NT2/D1 (cell line): ENCODE measurements at regions not wholly inside any gene's neighbourhood (a gene's known extent, or its start where the extent isn't known, plus 50 kb on each side); places are given as distances from the start of the nearest gene placed in this dataset.
"Not testable (repeated sequence)": the region's sequence is repeated elsewhere in the genome, so short reads cannot be mapped to it uniquely, and the experiment has no call there.

Experiments used
- DNase-seq: peaks from one replicate; pipeline ENCODE4 v3.0.0-alpha.2; 2011; ENCODE audit warnings: low read depth, low spot score
- H3K27me3 ChIP-seq: 2 replicates; pipeline ENCODE4 v1.6.0; 2011; ENCODE audit warnings: mild to moderate bottlenecking; ENCODE audit not compliant: insufficient read length, insufficient read depth
- H3K36me3 ChIP-seq: 2 replicates; pipeline ENCODE4 v1.6.1; 2011; ENCODE audit warnings: mild to moderate bottlenecking, low read length, mixed read lengths; ENCODE audit not compliant: insufficient read depth, insufficient read length
- H3K4me1 ChIP-seq: 2 replicates; pipeline ENCODE4 v1.5.1; 2011; ENCODE audit not compliant: insufficient read depth, insufficient read length
- H3K4me3 ChIP-seq: 2 replicates; pipeline ENCODE4 v1.5.1; 2011; ENCODE audit warnings: low read depth; ENCODE audit not compliant: insufficient read length
- H3K9ac ChIP-seq: 2 replicates; pipeline ENCODE4 v1.6.0; 2011; ENCODE audit warnings: low read depth; ENCODE audit not compliant: insufficient read length
- H3K9me3 ChIP-seq: 2 replicates; pipeline ENCODE4 v1.5.1; 2011; ENCODE audit warnings: mild to moderate bottlenecking, low read length; ENCODE audit not compliant: insufficient read depth
- SUZ12 ChIP-seq: IDR thresholded peaks from 2 replicates; pipeline ENCODE4 v1.6.1; 2011; ENCODE audit not compliant: insufficient read length, insufficient read depth; ENCODE audit errors: extremely low read depth
- YY1 ChIP-seq: IDR thresholded peaks from 2 replicates; pipeline ENCODE4 v1.6.1; 2011; ENCODE audit not compliant: insufficient read length, insufficient read depth
- ZNF274 ChIP-seq: IDR thresholded peaks from 2 replicates; pipeline ENCODE4 v1.6.1; 2011; ENCODE audit warnings: mild to moderate bottlenecking, low read depth, low read length

DNA sequence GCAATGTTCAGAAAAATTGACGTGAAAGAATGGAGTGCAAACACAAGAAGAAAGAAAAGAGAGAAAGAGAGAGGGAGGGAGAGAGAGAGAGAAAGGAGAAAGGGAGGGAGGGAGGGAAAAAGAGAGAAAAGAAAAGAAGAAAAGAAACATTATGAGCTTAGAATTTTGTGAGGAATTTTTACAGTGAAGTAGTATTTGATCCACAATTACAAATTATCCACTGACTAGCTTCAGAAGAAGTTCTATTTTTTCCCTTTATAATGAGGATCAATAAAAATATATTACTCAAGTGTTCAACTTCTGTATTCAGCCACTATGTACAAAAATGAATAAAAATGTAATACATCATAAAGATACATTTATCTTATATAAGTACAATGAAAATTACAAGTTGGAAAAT, 494.5 kb upstream of the CA10 start:
- no peak for DNase-seq
- no peaks in the 10 kb centered on the region for H3K4me1 ChIP-seq
- H3K9ac ChIP-seq = no peak overlapping the region
- H3K36me3 ChIP-seq = no peaks in the 10 kb centered on the region
- no peaks in the 10 kb centered on the region for H3K27me3 ChIP-seq
- no peak overlapping the region for H3K4me3 ChIP-seq
- TF ChIP-seq SUZ12 = no peak
- TF ChIP-seq YY1 = no peak
- no peak for TF ChIP-seq ZNF274
- no peaks in the 10 kb centered on the region for H3K9me3 ChIP-seq

DNA sequence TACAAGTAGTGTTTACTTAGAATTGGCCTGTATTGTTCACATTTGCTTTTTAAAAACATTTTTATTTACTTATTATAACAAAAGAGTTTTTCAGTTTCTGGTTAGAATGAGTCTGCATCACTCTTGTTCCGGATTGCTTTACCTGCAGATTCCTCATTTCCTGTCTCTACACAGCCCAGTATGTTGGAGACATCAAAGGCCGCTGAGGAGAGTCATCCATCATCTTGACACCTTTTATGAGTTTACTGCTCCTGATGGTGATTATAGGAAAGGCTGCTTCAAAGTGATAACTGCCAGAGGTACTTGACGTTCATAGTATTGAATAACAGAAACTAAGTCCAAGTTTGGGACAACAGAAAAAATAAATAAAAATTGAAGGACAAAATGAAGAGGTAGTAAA, 490.5 kb upstream of the CA10 start:
- H3K4me3 ChIP-seq = no peak overlapping the region
- H3K4me1 ChIP-seq = no peaks in the 10 kb centered on the region
- no peaks in the 10 kb centered on the region for H3K27me3 ChIP-seq
- H3K36me3 ChIP-seq = no peaks in the 10 kb centered on the region
- TF ChIP-seq SUZ12 = no peak
- no peak for TF ChIP-seq YY1
- no peak for TF ChIP-seq ZNF274
- no peak for DNase-seq
- no peak overlapping the region for H3K9ac ChIP-seq
- H3K9me3 ChIP-seq = no peaks in the 10 kb centered on the region

DNA sequence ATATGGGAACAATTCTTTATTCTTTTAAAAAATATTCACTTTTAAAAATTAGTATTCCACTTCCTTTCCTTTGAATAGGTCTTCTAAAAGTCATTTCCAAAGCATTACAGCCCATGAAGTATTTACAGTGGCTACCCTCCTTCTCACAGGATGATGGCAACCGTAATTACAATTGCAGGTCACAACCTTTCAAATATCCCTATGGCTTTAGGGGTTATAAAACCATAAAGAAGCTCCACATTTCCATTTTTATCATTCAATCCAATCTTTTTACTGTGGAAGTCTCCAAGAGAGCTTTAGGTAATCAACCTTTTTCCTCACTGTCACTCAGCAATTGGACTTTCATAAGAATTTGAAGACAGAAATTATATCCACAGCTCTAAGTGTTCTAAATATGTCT, 488.9 kb upstream of the CA10 start:
- Histone ChIP-seq H3K9ac (no peak overlapping the region), H3K4me3 (no peak overlapping the region), H3K4me1 (no peaks in the 10 kb centered on the region), H3K9me3 (no peaks in the 10 kb centered on the region), H3K27me3 (no peaks in the 10 kb centered on the region), H3K36me3 (no peaks in the 10 kb centered on the region)
- TF ChIP-seq SUZ12 (no peak), YY1 (no peak), ZNF274 (no peak)
- no peak for DNase-seq

DNA sequence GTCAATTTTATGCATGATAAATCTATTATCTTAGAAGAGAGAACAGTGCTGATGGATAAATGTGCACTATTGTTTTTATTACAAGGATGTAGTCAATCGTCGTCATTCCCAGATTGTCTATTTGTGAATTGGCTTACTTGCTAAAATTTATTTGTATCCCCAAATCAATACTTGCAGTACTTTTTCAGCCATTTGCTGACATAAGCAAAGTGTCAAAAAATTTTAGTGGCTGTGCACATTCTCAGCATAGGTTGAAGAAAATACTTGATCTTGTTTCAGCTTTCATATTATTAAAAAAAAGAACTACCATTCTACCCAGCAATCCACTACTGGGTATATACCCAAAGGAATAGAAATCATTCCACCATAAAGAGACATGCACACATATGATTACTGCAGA, 477.9 kb upstream of the CA10 start:
- no peak overlapping the region for H3K4me3 ChIP-seq
- peaks cover 20% of the 10 kb centered on the region; the same call in 1 of the 2 replicates for H3K9me3 ChIP-seq
- no peak for TF ChIP-seq ZNF274
- H3K4me1 ChIP-seq = no peaks in the 10 kb centered on the region
- DNase-seq = no peak
- H3K27me3 ChIP-seq = no peaks in the 10 kb centered on the region
- no peak overlapping the region for H3K9ac ChIP-seq
- H3K36me3 ChIP-seq = no peaks in the 10 kb centered on the region

DNA sequence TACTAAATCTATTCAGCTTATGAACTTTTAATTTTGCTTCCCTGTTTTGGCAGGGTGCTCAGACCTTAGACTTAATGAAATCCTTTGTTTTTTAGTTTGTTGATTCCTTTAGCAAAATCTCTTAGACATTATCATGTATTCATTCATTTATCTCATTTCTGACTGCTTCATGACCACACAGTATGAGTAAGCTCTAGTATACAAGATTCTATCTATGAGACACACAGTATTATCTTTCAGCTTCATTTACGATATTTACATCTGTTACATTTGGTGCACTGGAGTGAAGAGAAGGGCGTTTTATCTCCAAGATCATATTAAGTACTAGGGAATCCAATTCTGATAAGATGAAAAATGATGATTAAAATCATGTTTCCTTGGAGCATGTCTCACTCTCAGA, 448.1 kb upstream of the CA10 start:
- no peaks in the 10 kb centered on the region for H3K27me3 ChIP-seq
- H3K36me3 ChIP-seq = no peaks in the 10 kb centered on the region
- H3K4me3 ChIP-seq = no peak overlapping the region
- TF ChIP-seq YY1 (no peak), ZNF274 (no peak), SUZ12 (no peak)
- no peaks in the 10 kb centered on the region for H3K4me1 ChIP-seq
- no peak for DNase-seq
- H3K9ac ChIP-seq = no peak overlapping the region
- no peaks in the 10 kb centered on the region for H3K9me3 ChIP-seq

DNA sequence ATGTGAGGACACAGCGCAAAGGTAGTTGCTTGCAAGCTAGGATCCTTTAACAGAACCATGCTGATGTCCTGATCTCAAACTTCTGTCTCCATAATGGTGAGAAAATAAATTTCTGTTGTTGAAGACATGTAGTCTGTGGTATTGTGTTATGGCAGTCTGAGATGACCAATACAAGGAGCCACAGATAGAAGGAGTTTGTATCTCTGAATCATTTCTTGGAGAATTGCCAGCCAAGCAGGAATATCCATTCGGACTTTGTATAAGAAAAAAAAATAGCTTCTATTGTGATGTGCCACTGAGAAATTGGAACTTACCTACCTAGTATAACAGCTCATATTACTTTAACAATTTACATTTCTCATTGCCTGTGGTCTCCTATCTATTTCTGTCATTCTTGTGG, 447.6 kb upstream of the CA10 start:
- no peaks in the 10 kb centered on the region for H3K9me3 ChIP-seq
- H3K27me3 ChIP-seq = no peaks in the 10 kb centered on the region
- H3K9ac ChIP-seq = no peak overlapping the region
- TF ChIP-seq ZNF274 = no peak
- TF ChIP-seq SUZ12 = no peak
- no peak for TF ChIP-seq YY1
- no peak for DNase-seq
- H3K4me3 ChIP-seq = no peak overlapping the region
- H3K4me1 ChIP-seq = no peaks in the 10 kb centered on the region
- no peaks in the 10 kb centered on the region for H3K36me3 ChIP-seq

DNA sequence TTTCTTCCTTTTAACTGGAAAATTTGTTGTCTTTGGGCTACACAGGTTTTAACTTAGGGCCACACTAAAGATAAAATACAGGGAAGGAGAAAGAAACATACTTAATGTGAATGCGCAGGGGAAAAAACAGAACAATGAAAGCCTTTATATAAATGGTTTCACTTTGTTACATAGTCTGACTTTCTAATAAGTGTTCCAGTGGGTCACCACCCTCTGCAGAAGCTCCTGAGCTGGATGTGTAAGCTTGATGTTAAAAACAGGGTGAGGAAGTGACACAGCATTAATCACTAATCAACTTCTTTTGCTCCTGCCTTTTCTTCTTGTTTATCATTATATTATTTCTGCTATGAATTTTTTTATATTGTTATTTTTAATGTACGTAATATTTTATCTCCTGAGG, 445.6 kb upstream of the CA10 start:
- H3K27me3 ChIP-seq = no peaks in the 10 kb centered on the region
- TF ChIP-seq SUZ12 = no peak
- no peak for TF ChIP-seq YY1
- no peak for TF ChIP-seq ZNF274
- no peak overlapping the region for H3K4me3 ChIP-seq
- no peaks in the 10 kb centered on the region for H3K9me3 ChIP-seq
- no peak overlapping the region for H3K9ac ChIP-seq
- no peaks in the 10 kb centered on the region for H3K36me3 ChIP-seq
- DNase-seq = no peak
- no peaks in the 10 kb centered on the region for H3K4me1 ChIP-seq

DNA sequence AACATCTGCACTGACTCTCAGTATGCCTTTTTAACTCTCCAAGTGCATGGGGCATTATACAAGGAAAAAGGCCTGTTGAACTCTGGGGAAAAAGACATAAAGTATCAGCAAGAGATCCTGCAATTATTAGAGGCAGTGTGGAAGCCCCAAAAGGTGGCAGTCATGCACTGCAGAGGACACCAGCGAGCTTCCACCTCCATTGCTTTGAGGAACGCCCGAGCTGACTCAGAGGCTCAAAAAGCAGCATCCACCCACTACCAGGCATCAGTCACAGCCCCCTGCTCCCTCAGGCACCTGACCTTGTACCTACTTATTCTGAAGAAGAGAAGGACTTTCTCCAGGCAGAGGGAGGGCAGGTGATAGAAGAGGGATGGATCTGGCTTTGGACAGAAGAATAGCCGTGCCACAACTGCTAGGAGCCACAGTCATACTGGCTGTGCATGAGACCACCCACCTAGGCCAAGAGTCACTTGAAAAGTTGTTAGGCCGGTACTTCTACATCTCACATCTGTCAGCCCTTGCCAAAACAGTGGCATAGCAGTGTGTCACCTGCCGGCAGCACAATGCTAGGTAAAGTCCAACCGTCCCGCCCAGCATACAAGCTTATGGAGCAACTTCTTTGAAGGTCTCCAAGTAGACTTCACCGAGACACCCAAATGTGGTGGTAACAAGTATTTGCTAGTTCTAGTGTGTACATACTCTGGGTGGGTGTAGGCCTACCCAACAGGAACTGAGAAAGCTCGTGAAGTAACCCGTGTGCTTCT, 439.1 kb upstream of the CA10 start:
- DNase-seq, H3K4me1 ChIP-seq: not testable (repeated sequence)

More for the DNA sequence above, 439.1 kb upstream of the CA10 start:
- not testable (repeated sequence) for H3K9me3 ChIP-seq, H3K27me3 ChIP-seq, H3K36me3 ChIP-seq, H3K9ac ChIP-seq, H3K4me3 ChIP-seq
